Midbrain (tissue), 1 donor: ENCODE measurements at regions not wholly inside any gene's neighbourhood (a gene's known extent, or its start where the extent isn't known, plus 50 kb on each side); places are given as distances from the start of the nearest gene placed in this dataset.
"Not testable (repeated sequence)": the region's sequence is repeated elsewhere in the genome, so short reads cannot be mapped to it uniquely, and the experiment has no call there.

Source experiments
- DNase-seq: peaks from one replicate; lab custom pipeline; 2025; lab: John Stamatoyannopoulos, UW

DNA sequence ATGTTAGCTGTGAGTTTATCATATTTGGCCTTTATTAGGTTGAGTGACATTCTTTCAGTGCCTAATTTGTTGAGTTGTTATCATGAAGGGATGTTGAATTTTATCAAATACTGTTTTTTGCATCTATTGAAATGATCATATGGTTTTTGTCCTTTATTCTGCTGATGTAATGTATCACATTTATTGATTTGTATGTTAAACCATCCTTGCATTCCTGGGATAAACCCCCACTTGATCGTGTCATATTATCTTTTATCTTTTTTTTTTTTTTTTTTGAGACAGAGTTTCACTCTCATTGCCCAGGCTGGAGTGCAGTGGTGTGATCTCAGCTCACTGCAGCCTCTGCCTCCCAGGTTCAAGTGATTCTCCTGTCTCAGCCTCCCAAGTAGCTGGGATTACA is 51.9 kb upstream of the MFGE8 start:
- not testable (repeated sequence) for DNase-seq

DNA sequence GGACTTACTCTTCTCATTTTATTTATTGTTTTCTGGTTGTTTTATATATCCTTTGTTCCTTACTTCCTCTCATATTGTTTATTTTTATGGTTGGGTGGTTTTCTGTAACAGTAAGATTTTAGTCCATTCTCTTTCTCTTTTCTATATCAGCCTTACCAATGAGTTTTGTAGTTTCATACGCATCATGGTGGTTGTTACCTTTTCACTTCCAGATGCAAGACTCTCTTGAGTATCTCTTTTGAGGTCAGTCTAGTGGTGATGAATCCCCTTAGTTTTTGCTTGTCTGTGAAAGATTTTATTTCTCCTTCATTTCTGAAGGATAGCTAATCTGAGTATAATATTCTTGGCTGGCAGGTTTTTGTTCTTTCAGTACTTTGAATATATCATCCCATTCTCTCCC is 57.1 kb upstream of the MFGE8 start:
- no peak for DNase-seq

DNA sequence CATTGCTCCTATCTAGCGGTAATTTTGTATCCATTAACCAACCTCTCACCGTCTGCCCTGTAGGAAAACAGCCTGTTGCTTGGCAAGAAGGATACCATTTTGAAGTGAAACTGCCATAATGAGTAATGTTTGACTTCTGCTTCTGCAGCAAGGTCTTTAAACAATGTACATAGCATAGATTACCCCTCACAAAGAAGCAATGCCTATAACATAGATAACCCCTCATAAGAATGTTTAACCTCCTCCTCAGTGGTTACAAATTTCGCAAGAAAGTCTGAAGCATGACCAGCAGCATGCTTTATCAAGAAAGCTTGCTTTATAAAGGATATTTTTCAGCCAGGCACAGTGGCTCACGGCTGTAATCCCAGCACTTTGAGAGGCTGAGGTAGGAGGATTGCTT is 61.2 kb upstream of the MFGE8 start:
- no peak for DNase-seq

DNA sequence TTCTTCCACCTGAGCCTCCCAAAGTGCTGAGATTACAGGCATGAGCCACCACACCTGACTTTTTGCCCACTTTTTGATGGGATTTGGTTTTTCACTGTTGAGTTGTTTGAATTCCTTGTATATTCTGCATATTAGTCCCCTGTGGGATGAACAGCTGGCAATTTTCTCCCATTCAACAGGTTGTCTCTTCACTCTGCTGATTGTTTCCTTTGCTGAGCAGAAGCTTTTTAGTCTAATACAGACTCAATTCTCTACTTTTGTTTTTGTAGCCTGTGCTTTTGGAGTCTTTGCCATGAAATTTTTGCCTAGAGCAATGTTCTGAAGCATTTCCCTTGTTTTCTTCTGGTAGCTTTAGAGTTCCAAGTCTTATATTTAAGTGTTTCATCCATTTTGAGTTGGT is 62.7 kb upstream of the MFGE8 start:
- no peak for DNase-seq

DNA sequence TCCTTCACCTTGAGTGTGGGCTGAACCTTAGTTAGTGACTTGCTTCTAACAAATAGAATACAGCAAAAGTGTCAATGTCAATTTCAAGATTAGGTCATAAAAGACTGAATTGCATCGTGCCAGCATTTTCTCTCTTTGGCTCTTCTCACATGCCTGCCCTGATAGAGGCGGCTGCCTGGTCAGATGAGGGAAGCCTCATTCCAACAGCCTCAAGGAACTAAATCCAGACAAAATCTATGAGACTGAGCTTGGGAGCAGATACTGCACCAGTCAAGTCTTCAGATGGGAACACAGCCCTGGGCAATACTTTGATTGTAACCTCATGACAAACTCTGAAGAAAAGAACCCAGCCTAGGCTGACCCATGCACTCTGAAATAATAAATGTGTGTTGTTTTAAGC is 63.5 kb upstream of the MFGE8 start:
- no peak for DNase-seq

DNA sequence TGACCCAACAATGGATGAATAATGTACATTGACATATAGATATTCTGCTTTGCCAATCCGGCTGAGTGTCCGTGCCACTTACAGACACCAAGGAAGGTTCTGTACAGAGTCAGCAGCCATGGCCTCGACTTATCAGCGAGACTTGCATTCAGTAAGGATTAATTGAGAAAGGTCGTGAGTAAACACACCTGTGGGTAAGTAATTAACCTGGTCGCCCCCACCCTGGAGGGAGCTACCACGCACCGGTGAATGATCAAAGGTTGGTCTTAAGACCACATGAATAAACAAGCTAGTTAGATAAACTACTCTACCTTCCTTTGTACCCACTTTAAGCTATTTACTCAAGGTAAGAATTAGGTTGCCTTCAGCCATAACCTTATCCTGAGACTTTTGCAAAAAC is 66.5 kb upstream of the MFGE8 start:
- no peak for DNase-seq

DNA sequence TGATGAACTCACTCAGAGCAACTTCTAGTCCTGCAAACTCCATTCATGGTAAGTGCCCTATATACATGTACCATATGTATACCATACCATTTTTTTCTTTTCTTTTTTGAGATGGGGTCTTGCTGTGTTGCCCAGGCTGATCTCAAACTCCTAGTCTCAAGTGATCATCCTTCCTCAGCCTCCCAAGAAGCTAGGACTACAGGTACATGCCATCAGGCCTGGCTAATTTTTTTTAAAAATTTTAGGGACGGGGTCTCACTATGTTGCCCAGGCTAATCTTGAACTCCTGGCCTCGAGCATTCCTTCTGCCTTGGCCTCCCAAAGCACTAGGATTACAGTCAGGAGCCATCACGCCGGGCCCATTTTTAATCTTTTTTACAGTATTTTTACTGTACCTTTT is 67.3 kb upstream of the MFGE8 start:
- no peak for DNase-seq

DNA sequence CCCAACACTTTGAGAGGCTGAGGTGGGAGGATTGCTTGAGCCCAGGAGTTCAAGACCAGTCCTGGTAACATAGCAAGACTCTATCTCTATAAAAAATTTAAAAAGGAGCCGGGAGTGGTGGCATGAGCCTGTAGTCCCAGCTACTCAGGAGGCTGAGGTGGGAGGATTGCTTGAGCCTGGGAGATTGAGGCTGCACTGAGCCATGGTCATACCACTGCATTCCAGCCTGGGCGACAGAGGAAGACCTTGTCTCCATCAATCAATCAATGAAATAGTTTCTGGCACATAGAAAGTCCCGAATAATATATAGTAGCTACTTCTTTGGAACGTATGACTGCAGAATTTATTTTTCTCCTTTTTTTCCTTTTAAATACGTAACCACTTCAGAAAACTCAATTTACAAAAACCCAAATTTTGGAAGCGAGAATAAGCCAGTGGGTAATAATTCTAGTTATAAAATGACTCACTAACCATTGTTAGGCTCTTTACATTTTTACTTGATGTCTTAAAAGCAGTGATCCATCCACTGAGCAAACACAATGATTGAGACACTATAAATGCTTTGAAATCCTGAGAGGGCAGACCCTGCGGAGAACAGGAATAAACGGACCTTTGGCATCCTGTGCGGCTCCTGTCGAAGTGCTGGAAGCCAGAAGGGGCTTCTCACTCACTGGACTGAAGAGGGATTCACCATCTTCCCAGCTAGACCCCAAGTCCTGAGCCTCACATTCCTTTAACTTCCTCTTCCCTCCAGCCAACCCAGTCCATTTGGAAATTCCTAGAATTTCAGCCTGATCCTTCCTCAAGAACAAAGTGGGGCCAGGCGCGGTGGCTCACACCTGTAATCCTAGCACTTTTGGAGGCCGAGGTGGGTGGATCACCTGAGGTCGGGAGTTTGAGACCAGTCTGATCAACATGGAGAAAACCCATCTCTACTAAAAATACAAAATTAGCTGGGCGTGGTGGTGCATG is 68.4 kb upstream of the MFGE8 start:
- DNase-seq, result no peak

DNA sequence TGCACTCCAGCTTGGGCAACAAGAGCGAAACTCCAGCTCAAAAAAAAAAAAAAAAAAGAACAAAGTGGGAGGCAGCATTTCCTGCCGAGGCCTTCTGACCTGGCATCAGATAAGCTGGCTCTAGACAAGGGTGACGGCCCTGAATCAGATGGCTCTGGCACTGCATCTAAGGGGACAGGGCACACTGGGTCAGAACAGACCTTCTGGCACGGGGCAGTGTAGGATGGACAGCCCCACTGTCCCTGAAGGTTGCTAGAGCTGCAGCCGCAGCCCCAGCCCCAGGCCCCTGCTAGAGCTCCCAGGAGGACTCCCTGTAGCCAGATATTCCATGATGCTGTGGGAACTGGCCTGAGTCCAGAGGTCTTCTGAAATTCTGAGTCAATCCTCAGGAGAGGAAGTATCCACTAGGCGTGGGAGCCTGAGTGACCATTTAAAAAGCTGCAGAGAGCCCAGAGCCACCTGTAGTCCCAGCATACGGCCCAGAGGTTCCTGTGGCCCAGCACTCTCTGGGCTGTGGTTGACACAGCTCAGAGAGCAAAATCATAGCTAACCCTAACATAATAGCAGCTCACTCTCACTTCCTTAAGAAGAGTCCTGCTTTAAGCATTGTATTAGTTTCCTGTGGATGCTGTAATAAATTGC is 69.2 kb upstream of the MFGE8 start:
- no peak for DNase-seq

DNA sequence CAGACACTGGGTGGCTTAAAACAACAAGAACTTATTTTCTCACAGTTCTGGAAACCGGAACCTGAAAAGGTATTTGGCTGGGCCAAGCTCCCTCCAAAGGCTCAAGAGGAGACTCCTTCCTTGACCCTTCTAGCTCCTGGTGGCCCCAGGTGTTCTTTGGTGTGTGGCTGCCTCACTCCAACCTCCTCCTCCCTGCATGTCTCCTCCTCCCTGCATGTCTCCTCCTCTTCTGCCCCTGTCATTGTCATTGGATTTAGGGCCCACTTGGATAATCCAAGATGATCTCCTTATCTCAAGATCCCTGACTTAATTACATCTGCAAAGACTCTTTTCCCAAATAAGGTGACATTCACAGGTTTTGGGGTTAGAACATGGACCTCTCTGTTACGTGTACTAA is 69.8 kb upstream of the MFGE8 start:
- DNase-seq, result no peak

DNA sequence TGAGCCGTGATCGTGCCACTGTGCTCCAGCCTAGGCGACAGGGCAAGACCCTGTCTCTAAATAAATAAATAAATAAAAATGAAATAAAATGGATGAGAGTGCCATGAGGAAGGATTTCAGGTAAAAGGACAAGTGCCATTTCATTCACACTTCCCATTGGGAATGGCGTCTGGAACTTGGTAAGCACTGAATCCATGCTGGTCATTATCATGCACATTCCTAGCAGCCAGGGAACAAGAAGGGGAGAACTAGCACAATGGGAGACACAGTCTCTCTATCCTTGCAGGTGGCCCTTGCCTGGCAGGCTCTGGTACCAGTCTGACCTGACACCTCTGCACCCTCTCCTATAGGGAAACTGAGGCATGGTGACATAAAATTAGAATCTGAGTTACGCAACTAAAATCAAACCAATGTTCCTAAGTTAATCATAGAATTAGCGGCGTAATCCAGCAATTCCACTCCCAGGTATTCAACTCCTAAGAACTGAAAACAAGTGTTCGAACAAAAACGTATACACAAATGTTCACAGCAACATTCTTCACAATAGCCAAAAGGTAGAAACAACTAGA is 70.8 kb upstream of the MFGE8 start:
- DNase-seq, result no peak

DNA sequence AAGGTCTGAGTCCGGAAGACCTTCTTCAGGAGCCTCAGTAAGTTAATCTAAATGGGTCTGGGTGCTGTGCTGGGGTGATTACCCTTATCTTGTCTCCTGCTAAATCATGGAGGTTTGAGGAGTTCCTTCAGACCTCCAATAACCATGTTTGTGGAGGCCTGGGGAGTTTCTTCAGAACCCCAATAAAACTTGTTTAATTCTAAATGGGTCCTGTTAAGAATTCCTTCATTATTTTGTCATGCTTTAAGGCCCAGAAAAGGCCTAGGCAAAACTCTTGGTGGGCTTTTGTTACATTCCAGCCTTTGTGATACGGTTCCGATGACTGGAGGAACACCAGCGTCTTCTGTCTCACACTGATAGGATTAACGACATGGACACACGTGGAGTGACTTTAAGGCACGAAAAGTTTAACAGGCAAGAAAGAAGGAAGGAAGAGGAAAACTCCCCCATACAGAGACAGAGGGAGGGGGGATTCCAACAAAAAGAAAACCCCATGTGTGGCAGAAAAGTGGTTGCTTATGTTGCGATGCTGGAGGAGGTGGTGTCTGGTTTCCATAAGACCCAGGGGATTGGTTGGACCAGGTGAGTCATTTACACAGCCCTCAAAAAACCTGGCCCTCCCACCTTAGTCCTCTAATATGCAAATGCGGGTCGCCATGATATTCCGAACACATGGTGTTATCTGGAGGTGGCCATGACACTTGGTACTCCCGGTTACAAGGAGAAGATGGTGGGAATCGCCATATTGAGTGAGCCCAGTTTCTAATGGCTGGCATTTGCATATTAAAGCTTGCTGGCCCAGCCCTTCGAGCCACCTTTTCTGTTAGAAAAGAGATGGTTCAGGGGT is 72.6 kb upstream of the MFGE8 start:
- no peak for DNase-seq

DNA sequence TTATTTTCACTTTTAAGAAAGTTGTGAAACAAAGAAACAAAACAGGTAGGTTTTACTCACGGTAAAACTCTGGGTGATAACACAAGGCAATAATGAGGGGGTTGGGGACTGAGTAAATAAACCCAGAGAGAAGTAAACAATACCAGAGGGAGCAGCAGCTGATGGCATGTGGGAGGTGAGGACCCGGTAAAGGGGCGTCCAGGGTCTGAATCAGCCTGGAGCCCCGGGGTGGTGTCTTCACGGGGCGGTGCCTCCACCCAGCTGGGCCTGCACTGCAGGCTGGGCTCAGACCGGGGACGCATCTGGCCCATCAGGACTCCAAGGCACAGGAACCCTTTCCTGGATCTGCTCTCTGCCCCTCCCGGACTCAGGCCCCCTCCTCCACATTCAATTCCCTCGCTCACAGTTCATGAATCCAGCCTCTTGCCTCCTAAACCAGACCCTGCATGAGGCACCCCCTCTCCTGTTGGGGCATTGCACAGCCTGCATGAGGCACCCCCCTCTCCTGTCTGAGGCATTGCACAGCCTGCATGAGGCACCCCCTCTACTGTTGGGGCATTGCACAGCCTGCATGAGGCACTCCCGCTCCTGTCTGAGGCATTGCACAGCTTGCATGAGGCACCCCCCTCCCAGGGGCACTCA is 73.9 kb upstream of the MFGE8 start:
- DNase-seq, result no peak

DNA sequence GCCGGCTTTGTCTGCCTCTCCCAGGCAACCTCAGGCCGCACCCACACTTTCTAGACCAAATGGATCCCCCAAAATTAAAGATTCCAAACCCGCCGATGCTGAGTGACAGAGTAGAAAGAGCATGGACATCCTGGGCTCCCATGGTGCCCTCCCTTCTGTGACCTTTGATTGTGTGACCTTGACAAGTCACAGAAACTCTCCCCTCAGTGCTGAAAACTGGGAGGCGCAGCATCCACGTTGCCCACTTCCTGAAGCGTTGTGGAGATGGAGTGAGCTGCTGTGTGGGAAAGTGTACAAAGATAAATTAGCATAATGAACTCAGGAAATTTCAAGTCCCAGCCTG is 74.4 kb upstream of the MFGE8 start:
- no peak for DNase-seq

DNA sequence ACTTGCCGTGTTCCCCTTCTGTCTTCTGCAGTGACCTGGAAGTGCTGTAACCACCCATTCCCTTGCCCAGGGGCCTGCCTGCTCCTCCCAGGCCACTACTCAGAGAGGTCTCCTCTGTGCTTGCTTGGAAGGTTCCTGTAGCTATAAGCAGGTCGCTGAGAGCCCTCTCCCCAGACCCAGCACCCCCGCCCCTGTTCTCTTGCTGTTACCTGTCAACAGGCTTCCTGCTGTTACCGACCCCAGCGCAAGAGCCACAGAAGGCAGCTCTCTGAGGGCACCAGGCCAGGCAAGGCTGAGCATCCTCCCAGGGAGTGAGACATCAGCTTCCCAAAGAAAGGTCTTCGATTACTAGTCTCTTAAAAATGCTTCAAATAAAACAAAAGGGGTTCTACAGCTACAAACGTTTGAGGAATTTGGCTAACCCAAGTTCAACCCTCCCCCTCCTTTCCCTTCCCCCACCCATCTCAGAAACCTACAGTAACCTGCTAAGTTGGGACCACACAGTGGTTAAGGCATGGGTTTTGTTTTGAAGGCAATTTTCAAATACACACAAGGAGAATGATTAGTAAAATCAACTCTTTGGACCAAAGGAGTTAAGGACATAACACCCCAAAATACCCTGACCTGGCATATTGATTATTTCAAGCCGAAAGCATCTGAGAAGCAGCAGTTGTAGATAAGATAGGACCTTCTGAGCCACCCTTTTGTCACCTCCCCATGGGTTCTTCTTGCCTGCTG is 74.9 kb upstream of the MFGE8 start:
- DNase-seq, result no peak

DNA sequence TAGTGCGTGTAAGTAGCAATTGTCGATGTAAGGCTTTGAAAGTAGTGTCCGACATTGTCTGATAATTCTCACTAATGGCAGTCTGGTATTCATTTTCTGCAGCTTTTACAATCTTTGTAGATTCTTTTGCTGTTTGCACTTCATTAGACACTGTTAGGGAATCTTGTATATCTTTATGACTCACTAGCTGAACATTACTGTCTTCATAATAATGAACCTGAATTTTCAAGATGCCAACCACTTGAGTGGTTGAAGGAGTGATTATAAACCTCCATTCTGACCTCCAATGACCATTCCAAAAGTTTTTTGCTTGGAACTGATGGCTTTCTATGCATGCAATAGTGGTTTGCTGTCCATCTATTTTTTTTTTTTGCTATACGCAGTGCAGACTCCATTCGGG is 76.4 kb upstream of the MFGE8 start:
- no peak for DNase-seq

DNA sequence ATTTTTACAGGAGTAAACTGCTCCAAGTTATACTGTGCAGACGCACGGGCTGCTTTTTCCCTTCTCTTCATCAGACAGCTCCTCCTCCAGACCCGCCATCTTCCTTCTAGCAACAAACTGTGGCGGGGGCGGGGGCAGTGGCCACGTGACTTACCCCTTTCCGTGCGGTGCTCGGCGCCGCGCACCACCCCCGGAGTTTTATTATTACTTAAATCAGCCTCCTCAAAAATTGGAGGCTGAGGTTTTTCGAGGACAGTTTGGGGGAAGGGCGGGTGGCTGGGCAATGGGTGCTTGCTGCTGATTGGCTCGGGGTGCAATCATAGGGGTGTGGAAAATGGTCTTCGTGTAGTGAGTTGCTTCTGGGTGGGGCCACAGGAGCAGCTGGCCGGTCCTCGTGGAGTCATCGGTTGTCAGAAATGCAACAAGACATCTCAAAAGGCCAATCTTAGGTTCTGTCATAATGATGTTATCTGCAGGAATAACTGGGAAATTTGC is 77.1 kb upstream of the MFGE8 start:
- no peak for DNase-seq

DNA sequence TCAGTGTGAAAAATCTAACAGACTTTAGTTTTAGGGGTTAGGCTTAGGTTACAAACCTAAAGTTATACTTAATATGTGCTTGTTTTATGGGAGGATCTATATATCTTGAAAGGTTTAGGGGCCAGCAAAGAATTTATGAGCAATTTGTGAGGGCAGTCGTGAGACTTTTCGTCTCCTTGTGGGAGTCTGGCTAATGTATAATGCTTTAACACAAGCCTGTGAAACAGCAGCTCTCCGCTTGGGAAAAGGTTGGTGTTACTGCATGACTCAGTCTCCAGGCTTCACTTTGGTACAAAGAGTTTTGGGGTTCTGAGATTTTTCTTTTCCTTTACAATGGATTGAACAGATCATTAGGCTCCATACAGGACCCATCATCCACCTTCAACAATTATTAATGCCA is 79.0 kb upstream of the MFGE8 start:
- no peak for DNase-seq

DNA sequence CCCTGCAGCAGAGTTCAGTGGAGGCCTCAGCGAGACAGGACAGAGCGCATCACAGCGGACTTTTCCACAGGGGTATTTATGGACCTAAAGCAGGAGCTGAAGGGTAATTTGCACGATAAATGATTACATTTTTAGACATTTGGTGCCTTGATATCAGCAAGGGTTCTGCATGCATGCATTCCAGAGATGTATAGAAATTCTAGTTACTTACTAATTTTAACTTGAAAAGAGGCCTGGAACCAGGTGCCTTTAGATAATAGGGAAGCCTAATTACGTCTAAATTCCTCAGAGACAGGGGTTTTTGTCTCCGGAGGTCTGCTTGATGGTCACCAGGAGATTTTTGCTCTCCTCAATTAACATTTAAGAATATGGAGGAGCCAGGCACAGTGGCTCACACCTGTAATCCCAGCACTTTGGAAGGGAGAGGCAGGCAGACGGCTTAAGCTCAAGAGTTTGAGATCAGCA is 79.8 kb upstream of the MFGE8 start:
- DNase-seq, result no peak

DNA sequence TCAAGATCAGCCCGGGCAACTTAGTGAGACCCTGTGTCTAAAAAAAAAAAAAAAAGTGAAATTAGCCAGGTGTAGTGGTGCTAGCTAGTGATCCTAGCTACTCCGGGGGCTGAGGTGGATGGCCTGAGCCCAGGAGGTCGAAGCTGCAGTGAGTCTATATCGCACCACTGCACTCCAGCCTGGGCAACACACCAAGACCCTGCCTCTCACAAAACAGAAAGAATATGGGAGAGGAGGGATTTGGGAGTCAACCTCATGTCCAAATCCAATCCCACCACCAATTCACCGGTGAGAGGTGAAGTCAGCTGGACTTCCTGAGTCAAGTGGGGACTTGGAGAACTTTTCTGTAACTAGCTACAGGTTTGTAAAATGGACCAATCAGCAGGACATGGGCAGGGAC is 80.5 kb upstream of the MFGE8 start:
- DNase-seq, result no peak

DNA sequence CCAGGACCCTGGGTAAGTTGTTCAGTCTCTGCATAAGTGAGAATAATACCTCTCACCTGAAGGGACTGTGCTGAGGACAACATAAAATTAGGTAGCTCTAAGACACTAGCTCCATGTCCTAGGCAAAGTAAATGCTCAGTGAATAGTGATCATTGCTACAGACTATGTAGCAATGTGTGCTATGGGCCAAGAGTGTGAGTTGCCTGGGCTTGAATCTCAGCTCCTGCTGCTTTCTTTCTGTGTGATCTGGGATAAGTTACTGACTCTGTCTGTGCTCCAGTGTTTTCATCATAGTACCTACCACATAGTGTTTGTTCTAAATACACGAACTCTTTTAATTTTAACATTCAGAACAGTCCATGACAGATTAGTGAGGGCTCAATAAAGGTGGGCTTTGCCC is 81.1 kb upstream of the MFGE8 start:
- no peak for DNase-seq
